Endodermal cell (in vitro differentiated cells): ENCODE measurements at regions not wholly inside any gene's neighbourhood (a gene's known extent, or its start where the extent isn't known, plus 50 kb on each side); places are given as distances from the start of the nearest gene placed in this dataset.

Experiments
- DNase-seq: peaks from one replicate; pipeline ENCODE4 v3.0.0-alpha.2; 2017
- H3K27ac ChIP-seq: 2 replicates; pipeline ENCODE4 v1.5.1; 2013; ENCODE audit warnings: mild to moderate bottlenecking, low read depth, low read length, moderate library complexity
- H3K27me3 ChIP-seq: 2 replicates; pipeline ENCODE4 v1.6.1; 2013; ENCODE audit warnings: mild to moderate bottlenecking, low read length, moderate library complexity; ENCODE audit not compliant: insufficient read depth, control insufficient read depth, poor library complexity, severe bottlenecking
- H3K36me3 ChIP-seq: 2 replicates; pipeline ENCODE4 v1.7.0; 2013; ENCODE audit warnings: mild to moderate bottlenecking, low read length, moderate library complexity; ENCODE audit not compliant: control insufficient read depth, insufficient read depth
- H3K4me1 ChIP-seq: one replicate; pipeline ENCODE4 v1.7.0; 2013; ENCODE audit warnings: low read length; ENCODE audit not compliant: control insufficient read depth, insufficient read depth
- H3K4me3 ChIP-seq: 2 replicates; pipeline ENCODE4 v1.5.1; 2013; ENCODE audit warnings: mild to moderate bottlenecking, low read length, moderate library complexity
- H3K9ac ChIP-seq: 2 replicates; pipeline ENCODE4 v1.6.1; 2013; ENCODE audit warnings: mild to moderate bottlenecking, low read length, moderate library complexity; ENCODE audit not compliant: poor library complexity, severe bottlenecking; ENCODE audit errors: extremely low read depth
- H3K9me3 ChIP-seq: 2 replicates; pipeline ENCODE4 v1.6.1; 2013; ENCODE audit warnings: mild to moderate bottlenecking, low read length, moderate library complexity; ENCODE audit not compliant: control insufficient read depth
- H3K27ac Mint-ChIP-seq: 2 replicates; pipeline ENCODE4 v1.8.0; 2020; ENCODE audit warnings: mixed read lengths
- H3K27me3 Mint-ChIP-seq: 2 replicates; pipeline ENCODE4 v1.8.0; 2021; ENCODE audit warnings: mild to moderate bottlenecking, mixed read lengths; ENCODE audit not compliant: insufficient read depth
- H3K36me3 Mint-ChIP-seq: 2 replicates; pipeline ENCODE4 v1.8.0; 2020; ENCODE audit warnings: low read depth, mixed read lengths
- H3K4me1 Mint-ChIP-seq: 2 replicates; pipeline ENCODE4 v1.8.0; 2020; ENCODE audit warnings: mixed read lengths
- H3K4me3 Mint-ChIP-seq: 2 replicates; pipeline ENCODE4 v1.8.0; 2020; ENCODE audit warnings: mild to moderate bottlenecking, moderate library complexity, mixed read lengths
- H3K9me3 Mint-ChIP-seq: 2 replicates; pipeline ENCODE4 v1.8.0; 2020; ENCODE audit warnings: mild to moderate bottlenecking, mixed read lengths
- WGBS, 2 experiments: methylation state at CpG; one replicate each; pipeline versions ENCODE4 v1.1.5 to v1.1.7; 2013; ENCODE audit warnings: missing lambda C conversion rate in 2 of 2, mixed read lengths in 1 of 2; ENCODE audit not compliant: insufficient coverage in 1 of 2, insufficient read length in 1 of 2; 5-methylcytosine and 5-hydroxymethylcytosine counted together
- TF ChIP-seq, protein P1 (sequence below): fragments of 200-600 bp; sonication (generic); conservative IDR thresholded peaks from 2 replicates; pipeline ENCODE4 v1.5.0; 2021; ENCODE audit warnings: antibody characterized with exemption, mild to moderate bottlenecking

DNA sequence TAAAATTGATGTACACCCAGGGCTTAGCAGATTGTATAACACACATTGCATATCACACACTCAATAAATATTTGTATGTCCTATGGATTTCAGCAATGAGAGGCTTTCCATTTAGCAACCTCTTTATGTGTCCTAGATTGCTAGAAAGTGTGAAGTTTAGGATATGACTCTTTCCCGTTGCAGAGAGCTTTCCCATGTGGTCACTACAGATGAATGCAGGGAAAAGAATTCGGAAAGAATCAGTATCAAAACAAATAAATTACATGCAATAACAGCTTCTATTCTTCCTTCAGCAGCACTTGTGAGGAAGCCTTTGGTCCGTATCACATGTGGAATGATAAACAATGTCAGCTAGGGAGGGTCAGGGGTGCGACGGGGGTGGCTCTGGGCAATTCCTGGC is 870.1 kb downstream of the C6orf118 start:
- WGBS, 2 experiments = 94 to 100% methylated on average over 4 to 5 of the region's 5 CpGs
- no peaks in the 10 kb centered on the region for H3K36me3 Mint-ChIP-seq
- Histone ChIP-seq H3K9ac (no peak overlapping the region), H3K4me1 (no peaks in the 10 kb centered on the region), H3K27me3 (no peaks in the 10 kb centered on the region), H3K9me3 (peaks cover 8% of the 10 kb centered on the region), H3K4me3 (no peak overlapping the region), H3K27ac (no peak overlapping the region), H3K36me3 (no peaks in the 10 kb centered on the region)
- H3K4me3 Mint-ChIP-seq = no peak overlapping the region
- peaks cover 7% of the 10 kb centered on the region for H3K9me3 Mint-ChIP-seq
- no peaks in the 10 kb centered on the region for H3K4me1 Mint-ChIP-seq
- TF ChIP-seq, protein P1, sequence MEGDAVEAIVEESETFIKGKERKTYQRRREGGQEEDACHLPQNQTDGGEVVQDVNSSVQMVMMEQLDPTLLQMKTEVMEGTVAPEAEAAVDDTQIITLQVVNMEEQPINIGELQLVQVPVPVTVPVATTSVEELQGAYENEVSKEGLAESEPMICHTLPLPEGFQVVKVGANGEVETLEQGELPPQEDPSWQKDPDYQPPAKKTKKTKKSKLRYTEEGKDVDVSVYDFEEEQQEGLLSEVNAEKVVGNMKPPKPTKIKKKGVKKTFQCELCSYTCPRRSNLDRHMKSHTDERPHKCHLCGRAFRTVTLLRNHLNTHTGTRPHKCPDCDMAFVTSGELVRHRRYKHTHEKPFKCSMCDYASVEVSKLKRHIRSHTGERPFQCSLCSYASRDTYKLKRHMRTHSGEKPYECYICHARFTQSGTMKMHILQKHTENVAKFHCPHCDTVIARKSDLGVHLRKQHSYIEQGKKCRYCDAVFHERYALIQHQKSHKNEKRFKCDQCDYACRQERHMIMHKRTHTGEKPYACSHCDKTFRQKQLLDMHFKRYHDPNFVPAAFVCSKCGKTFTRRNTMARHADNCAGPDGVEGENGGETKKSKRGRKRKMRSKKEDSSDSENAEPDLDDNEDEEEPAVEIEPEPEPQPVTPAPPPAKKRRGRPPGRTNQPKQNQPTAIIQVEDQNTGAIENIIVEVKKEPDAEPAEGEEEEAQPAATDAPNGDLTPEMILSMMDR = no peak
- no peaks in the 10 kb centered on the region for H3K27me3 Mint-ChIP-seq
- DNase-seq = no peak
- no peak overlapping the region for H3K27ac Mint-ChIP-seq

DNA sequence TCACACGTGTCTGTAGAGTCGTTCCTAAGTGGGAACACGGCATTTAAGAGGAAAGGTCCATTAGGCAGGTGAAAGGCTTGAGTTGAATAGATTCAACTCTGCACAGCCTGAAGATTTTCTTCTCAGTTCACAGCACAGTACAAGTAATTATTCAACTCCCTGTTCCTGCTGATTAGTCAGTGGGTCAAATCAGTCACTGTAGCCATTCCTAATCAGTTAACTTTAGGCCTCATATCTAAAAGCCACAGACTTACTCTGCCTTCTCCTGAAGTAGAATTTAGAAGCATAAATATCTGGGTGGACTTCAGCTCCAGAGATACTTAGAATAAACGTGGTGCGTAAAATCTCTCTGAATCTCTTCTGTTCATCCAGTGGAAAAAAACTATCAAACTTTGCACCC is 872.4 kb downstream of the C6orf118 start:
- no peaks in the 10 kb centered on the region for H3K4me1 Mint-ChIP-seq

DNA sequence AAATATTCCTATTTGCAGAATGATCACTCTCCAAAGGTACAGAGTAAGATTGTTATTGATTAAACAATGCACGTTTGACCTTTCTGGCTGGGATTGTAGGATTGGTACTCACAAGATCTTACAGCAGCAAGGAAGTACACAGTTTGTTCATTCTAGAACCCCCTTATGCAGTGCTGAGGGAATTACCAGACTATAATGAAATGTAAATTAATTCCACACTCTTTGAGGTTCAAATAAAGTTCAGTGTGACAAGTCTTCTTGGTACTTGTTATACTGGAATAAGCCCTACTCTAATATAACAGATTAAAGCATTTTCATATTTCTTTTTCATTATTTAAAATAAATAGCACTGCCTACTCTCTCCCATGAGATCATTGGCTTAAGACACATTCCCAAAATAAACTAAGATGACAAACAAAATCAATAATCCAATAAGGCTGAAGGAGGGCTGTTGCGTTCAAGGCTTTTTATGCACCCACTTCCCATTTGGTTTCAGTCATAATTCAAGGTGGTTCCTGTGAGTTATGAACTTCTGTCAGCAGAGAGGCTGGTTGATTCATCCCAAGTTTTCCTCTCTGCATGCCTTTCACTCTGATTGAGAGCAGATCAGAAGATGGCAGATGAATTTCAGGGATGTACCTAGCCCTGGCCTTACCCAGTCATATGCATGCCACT is 881.5 kb downstream of the C6orf118 start:
- H3K4me3 ChIP-seq = no peak overlapping the region
- no peaks in the 10 kb centered on the region for H3K36me3 ChIP-seq
- Mint-ChIP-seq H3K9me3 (peaks cover 14% of the 10 kb centered on the region), H3K4me1 (no peaks in the 10 kb centered on the region), H3K27ac (no peak overlapping the region), H3K27me3 (no peaks in the 10 kb centered on the region), H3K36me3 (no peaks in the 10 kb centered on the region), H3K4me3 (no peak overlapping the region)
- H3K9ac ChIP-seq = no peak overlapping the region
- no peaks in the 10 kb centered on the region for H3K27me3 ChIP-seq
- H3K27ac ChIP-seq = no peak overlapping the region
- no peaks in the 10 kb centered on the region for H3K4me1 ChIP-seq
- peaks cover 5% of the 10 kb centered on the region for H3K9me3 ChIP-seq
- TF ChIP-seq, protein P1 = no peak
- 60 to 95% methylated on average over 1 to 2 of the region's 2 CpGs for WGBS, 2 experiments
- DNase-seq = no peak

More for the DNA sequence above, 872.4 kb downstream of the C6orf118 start:
- H3K36me3 ChIP-seq = no peaks in the 10 kb centered on the region
- no peak overlapping the region for H3K4me3 Mint-ChIP-seq
- H3K27me3 ChIP-seq = no peaks in the 10 kb centered on the region
- H3K27ac Mint-ChIP-seq = no peak overlapping the region
- no peaks in the 10 kb centered on the region for H3K27me3 Mint-ChIP-seq
- TF ChIP-seq, protein P1 = no peak
- H3K36me3 Mint-ChIP-seq = no peaks in the 10 kb centered on the region
- no peak overlapping the region for H3K9ac ChIP-seq
- DNase-seq = no peak
- H3K4me1 ChIP-seq = no peaks in the 10 kb centered on the region
- no peak overlapping the region for H3K27ac ChIP-seq
- H3K4me3 ChIP-seq = no peak overlapping the region
- 95% methylated on average over 5 of the region's 5 CpGs; no CpG with 5 or more reads in 1 of the 2 experiments for WGBS, 2 experiments
- H3K9me3 Mint-ChIP-seq = no peaks in the 10 kb centered on the region
- H3K9me3 ChIP-seq = no peaks in the 10 kb centered on the region
